Endodermal cell (in vitro differentiated cells): ENCODE measurements at regions not wholly inside any gene's neighbourhood (a gene's known extent, or its start where the extent isn't known, plus 50 kb on each side); places are given as distances from the start of the nearest gene placed in this dataset.
"Not testable (repeated sequence)": the region's sequence is repeated elsewhere in the genome, so short reads cannot be mapped to it uniquely, and the experiment has no call there.

Experiments used
- DNase-seq: peaks from one replicate; pipeline ENCODE4 v3.0.0-alpha.2; 2017
- H3K27ac ChIP-seq: 2 replicates; pipeline ENCODE4 v1.5.1; 2013; ENCODE audit warnings: mild to moderate bottlenecking, low read depth, low read length, moderate library complexity
- H3K27me3 ChIP-seq: 2 replicates; pipeline ENCODE4 v1.6.1; 2013; ENCODE audit warnings: mild to moderate bottlenecking, low read length, moderate library complexity; ENCODE audit not compliant: insufficient read depth, control insufficient read depth, poor library complexity, severe bottlenecking
- H3K36me3 ChIP-seq: 2 replicates; pipeline ENCODE4 v1.7.0; 2013; ENCODE audit warnings: mild to moderate bottlenecking, low read length, moderate library complexity; ENCODE audit not compliant: control insufficient read depth, insufficient read depth
- H3K4me1 ChIP-seq: one replicate; pipeline ENCODE4 v1.7.0; 2013; ENCODE audit warnings: low read length; ENCODE audit not compliant: control insufficient read depth, insufficient read depth
- H3K4me3 ChIP-seq: 2 replicates; pipeline ENCODE4 v1.5.1; 2013; ENCODE audit warnings: mild to moderate bottlenecking, low read length, moderate library complexity
- H3K9ac ChIP-seq: 2 replicates; pipeline ENCODE4 v1.6.1; 2013; ENCODE audit warnings: mild to moderate bottlenecking, low read length, moderate library complexity; ENCODE audit not compliant: poor library complexity, severe bottlenecking; ENCODE audit errors: extremely low read depth
- H3K9me3 ChIP-seq: 2 replicates; pipeline ENCODE4 v1.6.1; 2013; ENCODE audit warnings: mild to moderate bottlenecking, low read length, moderate library complexity; ENCODE audit not compliant: control insufficient read depth
- H3K27ac Mint-ChIP-seq: 2 replicates; pipeline ENCODE4 v1.8.0; 2020; ENCODE audit warnings: mixed read lengths
- H3K27me3 Mint-ChIP-seq: 2 replicates; pipeline ENCODE4 v1.8.0; 2021; ENCODE audit warnings: mild to moderate bottlenecking, mixed read lengths; ENCODE audit not compliant: insufficient read depth
- H3K36me3 Mint-ChIP-seq: 2 replicates; pipeline ENCODE4 v1.8.0; 2020; ENCODE audit warnings: low read depth, mixed read lengths
- H3K4me1 Mint-ChIP-seq: 2 replicates; pipeline ENCODE4 v1.8.0; 2020; ENCODE audit warnings: mixed read lengths
- H3K4me3 Mint-ChIP-seq: 2 replicates; pipeline ENCODE4 v1.8.0; 2020; ENCODE audit warnings: mild to moderate bottlenecking, moderate library complexity, mixed read lengths
- H3K9me3 Mint-ChIP-seq: 2 replicates; pipeline ENCODE4 v1.8.0; 2020; ENCODE audit warnings: mild to moderate bottlenecking, mixed read lengths
- WGBS, 2 experiments: methylation state at CpG; one replicate each; pipeline versions ENCODE4 v1.1.5 to v1.1.7; 2013; ENCODE audit warnings: missing lambda C conversion rate in 2 of 2, mixed read lengths in 1 of 2; ENCODE audit not compliant: insufficient coverage in 1 of 2, insufficient read length in 1 of 2; 5-methylcytosine and 5-hydroxymethylcytosine counted together
- TF ChIP-seq, protein P1 (sequence below): fragments of 200-600 bp; sonication (generic); conservative IDR thresholded peaks from 2 replicates; pipeline ENCODE4 v1.5.0; 2021; ENCODE audit warnings: antibody characterized with exemption, mild to moderate bottlenecking

DNA sequence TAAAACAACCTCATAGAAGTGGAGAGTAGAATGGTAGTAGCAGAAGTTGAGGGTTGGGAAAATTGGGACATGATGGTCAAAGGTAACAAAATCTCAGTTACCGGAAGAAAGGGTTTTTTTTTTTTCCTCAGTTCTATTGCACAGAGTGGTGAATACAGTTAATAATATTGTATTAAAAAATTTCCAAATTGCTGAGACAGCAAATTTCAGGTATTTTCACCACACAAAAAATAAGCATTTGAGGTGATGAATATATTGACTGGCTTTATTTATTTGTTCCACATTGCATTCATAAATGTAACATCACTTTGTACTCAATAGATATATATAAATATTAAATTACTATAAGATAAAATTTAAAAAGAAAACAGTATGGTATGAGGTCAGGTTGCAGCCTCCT lies 373.8 kb downstream of the ETV1 start:
- Histone ChIP-seq H3K27ac (no peak overlapping the region), H3K9ac (no peak overlapping the region), H3K9me3 (no peaks in the 10 kb centered on the region), H3K36me3 (no peaks in the 10 kb centered on the region), H3K4me3 (no peak overlapping the region), H3K4me1 (no peaks in the 10 kb centered on the region), H3K27me3 (no peaks in the 10 kb centered on the region)
- no peak for DNase-seq
- no peak overlapping the region for H3K4me3 Mint-ChIP-seq
- no peak overlapping the region for H3K27ac Mint-ChIP-seq
- H3K27me3 Mint-ChIP-seq = no peaks in the 10 kb centered on the region
- peaks cover 2% of the 10 kb centered on the region for H3K36me3 Mint-ChIP-seq
- H3K4me1 Mint-ChIP-seq = no peaks in the 10 kb centered on the region
- TF ChIP-seq, protein P1, sequence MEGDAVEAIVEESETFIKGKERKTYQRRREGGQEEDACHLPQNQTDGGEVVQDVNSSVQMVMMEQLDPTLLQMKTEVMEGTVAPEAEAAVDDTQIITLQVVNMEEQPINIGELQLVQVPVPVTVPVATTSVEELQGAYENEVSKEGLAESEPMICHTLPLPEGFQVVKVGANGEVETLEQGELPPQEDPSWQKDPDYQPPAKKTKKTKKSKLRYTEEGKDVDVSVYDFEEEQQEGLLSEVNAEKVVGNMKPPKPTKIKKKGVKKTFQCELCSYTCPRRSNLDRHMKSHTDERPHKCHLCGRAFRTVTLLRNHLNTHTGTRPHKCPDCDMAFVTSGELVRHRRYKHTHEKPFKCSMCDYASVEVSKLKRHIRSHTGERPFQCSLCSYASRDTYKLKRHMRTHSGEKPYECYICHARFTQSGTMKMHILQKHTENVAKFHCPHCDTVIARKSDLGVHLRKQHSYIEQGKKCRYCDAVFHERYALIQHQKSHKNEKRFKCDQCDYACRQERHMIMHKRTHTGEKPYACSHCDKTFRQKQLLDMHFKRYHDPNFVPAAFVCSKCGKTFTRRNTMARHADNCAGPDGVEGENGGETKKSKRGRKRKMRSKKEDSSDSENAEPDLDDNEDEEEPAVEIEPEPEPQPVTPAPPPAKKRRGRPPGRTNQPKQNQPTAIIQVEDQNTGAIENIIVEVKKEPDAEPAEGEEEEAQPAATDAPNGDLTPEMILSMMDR = no peak
- no peaks in the 10 kb centered on the region for H3K9me3 Mint-ChIP-seq
- 80% methylated on average over 1 of the region's 1 CpG; no CpG with 5 or more reads in 1 of the 2 experiments for WGBS, 2 experiments

GRCh38 chr7:13627455-13627854 lies 362.0 kb downstream of the ETV1 start:
- Histone ChIP-seq H3K36me3 (no peaks in the 10 kb centered on the region), H3K9ac (no peak overlapping the region), H3K4me1 (no peaks in the 10 kb centered on the region), H3K9me3 (no peaks in the 10 kb centered on the region), H3K27ac (no peak overlapping the region), H3K27me3 (no peaks in the 10 kb centered on the region), H3K4me3 (no peak overlapping the region)
- Mint-ChIP-seq H3K9me3 (peaks cover 2% of the 10 kb centered on the region), H3K27me3 (no peaks in the 10 kb centered on the region), H3K36me3 (no peaks in the 10 kb centered on the region), H3K27ac (no peak overlapping the region), H3K4me3 (no peak overlapping the region), H3K4me1 (no peaks in the 10 kb centered on the region)
- TF ChIP-seq, protein P1 = no peak
- no peak for DNase-seq
- 96% methylated on average over 2 of the region's 2 CpGs; no CpG with 5 or more reads in 1 of the 2 experiments for WGBS, 2 experiments

DNA sequence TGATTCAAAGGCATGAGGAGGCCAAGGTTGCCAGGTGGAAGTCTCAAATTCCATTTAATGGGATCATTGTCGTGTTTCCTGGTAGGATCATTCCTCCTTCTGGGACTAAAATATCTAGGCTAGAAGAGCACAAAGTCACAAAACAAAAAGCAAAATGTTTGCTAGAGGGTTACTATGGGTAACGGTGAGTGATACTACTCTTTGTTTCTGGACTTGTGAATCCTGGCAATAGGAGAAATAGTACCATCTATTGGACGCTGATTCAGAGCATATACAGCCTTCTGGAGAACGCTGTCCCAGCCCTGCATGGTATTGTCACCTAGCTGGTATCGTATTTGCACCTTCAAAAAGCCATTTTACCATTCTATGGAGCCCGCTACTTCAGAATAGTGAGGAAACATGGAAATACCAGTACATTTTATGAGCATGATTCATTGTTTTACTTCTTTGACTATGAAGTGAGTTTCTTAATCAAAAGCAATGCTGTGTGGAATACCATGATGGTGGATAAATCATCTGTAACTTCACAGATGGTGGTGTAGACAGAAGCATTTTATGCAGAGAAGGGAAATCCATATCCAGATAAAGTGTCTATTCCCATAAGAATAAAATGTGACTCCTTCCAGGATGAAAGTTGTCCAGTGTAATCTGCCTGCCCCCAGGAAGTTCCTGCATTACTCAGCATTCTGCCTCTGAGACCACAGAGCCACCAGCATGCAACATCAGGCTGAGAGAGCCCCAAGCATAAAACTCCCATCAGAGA lies 361.0 kb downstream of the ETV1 start:
- H3K36me3 ChIP-seq = no peaks in the 10 kb centered on the region
- H3K4me1 ChIP-seq = no peaks in the 10 kb centered on the region
- no peaks in the 10 kb centered on the region for H3K9me3 ChIP-seq
- no peaks in the 10 kb centered on the region for H3K36me3 Mint-ChIP-seq
- H3K4me3 ChIP-seq = no peak overlapping the region
- no peak overlapping the region for H3K27ac ChIP-seq
- H3K27me3 Mint-ChIP-seq = no peaks in the 10 kb centered on the region
- peaks cover 2% of the 10 kb centered on the region for H3K9me3 Mint-ChIP-seq
- TF ChIP-seq, protein P1 = no peak
- DNase-seq = no peak
- no peaks in the 10 kb centered on the region for H3K27me3 ChIP-seq
- 92 to 94% methylated on average over 6 of the region's 6 CpGs for WGBS, 2 experiments
- no peak overlapping the region for H3K9ac ChIP-seq
- H3K4me3 Mint-ChIP-seq = no peak overlapping the region
- no peaks in the 10 kb centered on the region for H3K4me1 Mint-ChIP-seq
- no peak overlapping the region for H3K27ac Mint-ChIP-seq

DNA sequence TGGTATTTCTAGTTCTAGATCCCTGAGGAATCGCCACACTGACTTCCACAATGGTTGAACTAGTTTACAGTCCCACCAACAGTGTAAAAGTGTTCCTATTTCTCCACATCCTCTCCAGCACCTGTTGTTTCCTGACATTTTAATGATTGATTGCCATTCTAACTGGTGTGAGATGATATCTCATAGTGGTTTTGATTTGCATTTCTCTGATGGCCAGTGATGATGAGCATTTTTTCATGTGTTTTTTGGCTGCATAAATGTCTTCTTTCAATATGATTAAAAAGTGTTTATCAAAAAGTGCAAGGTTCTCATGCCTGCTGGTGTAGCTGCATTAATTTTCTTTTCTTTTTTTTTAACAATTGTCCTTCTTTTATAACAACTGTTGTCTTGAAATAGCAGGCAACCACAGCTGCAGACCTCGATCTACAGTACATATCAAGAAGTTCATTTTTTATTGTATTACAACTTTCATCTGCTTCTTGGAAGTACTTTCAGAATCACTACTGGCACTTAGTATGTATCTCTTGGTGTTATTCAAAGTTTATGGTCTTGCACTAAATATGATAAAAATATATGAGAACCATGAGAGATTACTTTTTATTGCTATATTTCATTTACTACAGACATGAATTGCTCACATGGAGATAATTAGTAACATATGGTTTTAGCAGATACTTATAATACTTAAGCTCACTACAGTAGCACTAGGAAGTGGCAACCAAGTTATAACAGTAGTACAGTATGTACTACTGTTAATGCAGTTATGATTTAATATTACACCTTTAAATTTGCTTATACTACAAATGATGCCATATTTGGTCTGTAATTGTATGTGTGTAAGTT lies 358.0 kb downstream of the ETV1 start:
- H3K9me3 Mint-ChIP-seq, H3K4me3 ChIP-seq, H3K9ac ChIP-seq, H3K4me1 ChIP-seq, H3K9me3 ChIP-seq, H3K27me3 Mint-ChIP-seq, H3K4me1 Mint-ChIP-seq, H3K27ac Mint-ChIP-seq, H3K27me3 ChIP-seq, DNase-seq, H3K4me3 Mint-ChIP-seq, H3K36me3 ChIP-seq, H3K36me3 Mint-ChIP-seq, H3K27ac ChIP-seq: not testable (repeated sequence)
- WGBS, 2 experiments = 93% methylated on average over 1 of the region's 2 CpGs; no CpG with 5 or more reads in 1 of the 2 experiments
